GM21367 (cell line): ENCODE measurements at regions not wholly inside any gene's neighbourhood (a gene's known extent, or its start where the extent isn't known, plus 50 kb on each side); places are given as distances from the start of the nearest gene placed in this dataset.

Experiments
- ATAC-seq: cut with Tn5 transposase; IDR thresholded peaks from one replicate; pipeline ENCODE4 v1.9.1; 2021; ENCODE audit not compliant: unreplicated experiment

DNA sequence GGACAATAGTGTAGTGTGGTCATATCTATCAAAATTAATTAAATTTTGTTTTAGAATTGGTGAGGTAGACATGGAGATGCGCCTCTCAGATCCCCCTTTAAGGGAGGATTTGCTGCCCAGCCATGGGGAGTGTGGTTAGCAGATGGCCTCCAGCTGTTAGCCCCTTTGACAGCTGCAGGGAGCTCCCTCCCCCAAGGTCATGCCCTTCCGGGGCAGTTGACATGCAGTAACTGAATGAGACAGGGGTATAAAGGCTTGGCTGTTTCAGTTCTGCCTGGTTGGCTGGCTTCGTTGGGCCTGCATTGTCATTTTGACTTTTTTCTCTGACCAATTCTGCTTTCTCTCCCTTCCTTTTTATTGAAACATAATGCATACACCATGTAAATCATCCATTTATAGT is 291.5 kb upstream of the SRRM4 start:
- ATAC-seq = peak; percentile 74

DNA sequence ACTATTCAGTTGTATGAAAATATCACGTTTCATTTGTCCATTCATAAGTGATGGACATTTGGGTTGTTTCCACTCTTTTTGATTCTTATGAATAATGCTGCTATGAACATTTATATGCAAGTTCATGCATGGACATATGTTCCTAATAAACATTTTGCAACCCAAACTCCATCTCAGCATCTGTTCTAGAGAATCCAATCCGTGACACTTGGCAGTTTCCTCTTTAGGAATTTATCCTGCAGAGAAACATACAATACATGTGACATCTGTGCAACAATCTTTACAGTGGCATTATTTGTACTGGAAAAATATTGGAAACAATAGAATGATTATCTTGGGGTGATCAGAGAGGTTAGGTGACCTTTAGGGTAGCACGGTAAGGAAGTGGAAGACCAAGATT is 290.8 kb upstream of the SRRM4 start:
- no peak for ATAC-seq

DNA sequence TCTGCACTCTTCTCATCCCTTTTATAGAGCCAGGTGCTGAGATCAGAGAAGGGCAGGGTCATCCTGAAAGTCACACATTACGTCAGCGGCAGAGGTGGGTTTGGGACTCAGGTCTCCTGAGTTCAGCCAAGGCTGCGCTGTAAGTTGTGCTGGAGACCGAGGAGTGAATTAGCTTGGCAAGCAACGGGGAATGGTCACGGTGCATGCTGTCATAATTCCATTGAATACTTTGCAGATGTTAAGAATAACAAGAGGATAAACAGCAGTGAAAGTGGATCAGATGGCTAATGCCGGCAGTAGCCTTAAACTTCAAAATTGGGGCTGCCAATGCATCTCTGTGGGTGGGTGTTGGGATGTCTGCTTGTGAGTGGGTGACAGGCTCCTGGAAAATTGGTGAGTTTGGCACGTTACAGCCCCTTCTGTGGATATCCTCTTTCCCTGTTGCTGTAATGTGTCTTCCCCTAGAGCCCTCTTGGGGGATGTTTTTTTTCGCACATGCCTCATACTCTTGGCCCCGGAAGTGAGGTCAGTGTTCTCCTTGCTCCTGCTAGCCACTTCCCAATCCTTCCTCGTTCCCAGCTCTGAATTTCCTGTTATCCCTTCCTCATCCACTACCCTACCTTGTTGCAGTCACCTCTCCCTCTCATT is 287.1 kb upstream of the SRRM4 start:
- ATAC-seq = no peak

DNA sequence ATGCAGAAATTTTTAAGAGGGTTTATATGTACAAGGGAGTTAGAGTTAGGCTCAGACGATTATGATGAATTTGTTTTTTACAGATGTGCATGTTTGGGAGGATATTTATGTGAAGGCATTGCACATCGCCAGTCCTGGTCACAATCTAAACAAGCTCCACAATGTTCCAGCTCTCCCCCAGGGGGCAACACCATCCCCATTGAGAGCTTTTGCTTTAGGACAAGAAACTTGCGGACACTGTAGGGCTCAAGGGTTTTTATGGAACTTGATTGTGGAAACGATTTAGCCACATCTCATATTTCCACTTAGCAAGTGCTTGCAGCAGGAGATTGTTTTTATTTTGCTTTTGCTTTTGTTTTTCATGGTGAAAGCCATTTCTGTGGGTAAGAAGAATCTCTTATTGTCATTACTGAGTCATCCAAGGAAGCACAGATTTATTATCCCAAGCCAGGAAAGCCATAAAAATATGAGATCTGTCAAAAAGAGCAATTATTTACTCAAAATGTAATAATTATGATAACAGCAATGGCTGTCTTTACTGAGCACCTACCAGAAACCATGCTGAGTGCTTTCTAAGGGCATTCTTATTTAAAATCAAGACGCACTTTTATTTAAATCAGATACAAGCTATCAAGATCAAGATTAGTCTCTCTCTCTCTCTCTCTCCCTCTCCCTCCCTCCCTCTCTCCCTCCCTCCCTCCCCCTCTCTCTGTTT is 276.7 kb upstream of the SRRM4 start:
- no peak for ATAC-seq

DNA sequence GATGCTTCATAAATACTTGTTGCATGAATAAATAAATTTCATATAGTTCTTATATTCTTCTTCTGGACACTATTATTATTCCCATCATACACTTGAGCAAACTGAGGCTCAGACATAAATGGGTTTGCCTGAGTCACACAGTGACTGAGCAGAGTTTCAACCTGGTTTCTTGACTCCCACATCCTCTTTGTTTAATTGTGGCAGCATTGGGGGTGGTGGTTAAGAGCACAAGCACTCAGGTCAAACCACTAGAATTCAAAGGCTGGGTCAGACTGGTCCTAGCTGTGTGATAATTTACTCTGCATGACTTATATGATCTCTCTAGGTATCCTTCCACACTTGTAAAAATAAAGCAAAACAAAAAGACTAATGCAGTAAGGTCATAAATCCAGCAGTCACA is 274.9 kb upstream of the SRRM4 start:
- no peak for ATAC-seq

DNA sequence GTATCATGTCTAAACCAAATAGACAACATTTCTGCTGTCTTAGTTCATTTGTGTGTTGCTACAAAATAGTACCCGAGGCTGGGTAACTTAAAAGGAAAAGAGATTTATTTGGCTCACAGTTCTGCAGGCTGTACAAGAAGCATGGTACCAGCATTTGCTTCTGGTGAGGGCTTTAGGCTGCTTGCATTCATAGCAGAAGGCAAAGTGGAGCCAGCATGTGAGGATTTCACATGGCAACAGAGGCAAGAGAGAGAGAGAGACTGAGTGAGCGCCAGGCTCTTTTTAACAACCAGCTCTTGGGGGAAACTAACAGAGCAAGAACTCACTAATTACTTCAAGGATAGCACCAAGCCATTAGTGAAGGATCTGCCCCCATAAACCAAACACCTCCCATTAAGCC is 271.4 kb upstream of the SRRM4 start:
- no peak for ATAC-seq

DNA sequence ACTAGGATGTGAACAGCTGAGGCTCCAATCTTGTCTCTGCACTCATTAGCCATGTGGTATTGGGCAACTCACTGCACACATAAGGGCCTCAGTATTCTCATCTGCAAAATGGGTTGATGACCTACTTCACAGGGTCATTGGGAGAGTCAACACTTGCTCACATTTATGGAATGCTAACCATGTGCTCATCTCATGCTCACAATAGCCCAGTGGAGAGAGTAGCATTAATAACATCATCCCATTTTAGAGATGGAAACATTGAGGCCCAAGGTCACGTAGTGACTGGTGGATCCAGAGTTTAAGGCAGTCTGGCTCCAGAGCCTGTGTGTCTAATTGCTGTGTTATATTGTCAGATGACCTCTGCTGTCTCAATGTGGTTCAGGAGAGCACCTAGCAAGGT is 270.2 kb upstream of the SRRM4 start:
- ATAC-seq = no peak

DNA sequence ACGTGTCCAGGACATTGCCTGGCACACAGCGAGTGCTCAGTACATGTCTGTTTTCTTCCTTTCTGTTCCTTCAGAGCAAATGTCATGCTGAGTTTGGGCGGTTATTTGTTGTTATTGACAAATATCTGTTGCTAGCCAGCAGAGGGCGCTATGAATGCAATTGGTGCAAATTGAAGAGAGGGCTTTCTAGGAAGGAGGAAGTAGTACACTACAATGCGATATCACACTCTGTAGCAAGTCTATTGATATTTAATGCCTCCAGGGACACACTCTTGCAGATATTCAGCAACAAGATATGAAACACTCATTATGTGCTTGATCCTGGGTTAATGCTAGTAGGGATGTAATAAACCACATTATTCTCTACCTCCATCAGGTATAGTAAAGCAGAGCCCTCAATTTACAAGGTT is 267.3 kb upstream of the SRRM4 start:
- peak; percentile 57 for ATAC-seq

DNA sequence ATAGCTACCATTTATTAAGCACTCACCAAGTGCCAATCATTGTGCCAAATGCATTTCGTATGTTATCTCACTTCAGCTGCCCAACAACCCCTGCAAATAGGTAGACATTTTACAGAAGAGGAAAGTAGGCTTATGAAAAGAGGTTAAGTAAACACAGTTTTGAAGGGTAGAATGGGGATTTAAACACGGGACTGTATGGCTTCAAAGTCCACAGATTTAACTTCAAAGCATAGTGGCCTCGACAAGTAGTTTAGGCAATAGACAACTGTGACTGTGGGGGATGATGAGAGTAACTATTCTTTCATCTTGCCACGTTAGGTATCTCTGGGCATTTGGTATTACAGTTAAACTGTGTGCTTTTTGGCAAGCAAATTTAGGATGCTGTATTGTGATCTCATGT is 266.8 kb upstream of the SRRM4 start:
- ATAC-seq = no peak

DNA sequence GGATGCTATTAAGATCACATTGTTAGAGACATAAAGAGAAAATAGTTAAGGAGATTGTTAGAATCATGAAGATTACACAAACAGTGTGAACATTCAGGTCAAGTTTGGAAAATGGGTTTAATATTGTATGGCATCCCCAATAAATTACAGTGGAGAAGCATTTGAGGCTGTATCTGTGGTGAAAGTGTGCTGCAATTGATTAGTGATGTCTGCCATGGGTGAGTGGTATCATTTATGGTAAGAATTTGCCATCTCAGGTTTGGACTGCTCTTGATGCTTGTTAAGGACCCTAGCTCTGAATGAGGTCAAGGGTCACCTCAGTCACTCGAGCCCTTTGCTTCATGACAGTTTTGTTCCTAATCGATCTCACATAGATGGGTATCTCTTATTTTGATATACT is 265.7 kb upstream of the SRRM4 start:
- no peak for ATAC-seq

DNA sequence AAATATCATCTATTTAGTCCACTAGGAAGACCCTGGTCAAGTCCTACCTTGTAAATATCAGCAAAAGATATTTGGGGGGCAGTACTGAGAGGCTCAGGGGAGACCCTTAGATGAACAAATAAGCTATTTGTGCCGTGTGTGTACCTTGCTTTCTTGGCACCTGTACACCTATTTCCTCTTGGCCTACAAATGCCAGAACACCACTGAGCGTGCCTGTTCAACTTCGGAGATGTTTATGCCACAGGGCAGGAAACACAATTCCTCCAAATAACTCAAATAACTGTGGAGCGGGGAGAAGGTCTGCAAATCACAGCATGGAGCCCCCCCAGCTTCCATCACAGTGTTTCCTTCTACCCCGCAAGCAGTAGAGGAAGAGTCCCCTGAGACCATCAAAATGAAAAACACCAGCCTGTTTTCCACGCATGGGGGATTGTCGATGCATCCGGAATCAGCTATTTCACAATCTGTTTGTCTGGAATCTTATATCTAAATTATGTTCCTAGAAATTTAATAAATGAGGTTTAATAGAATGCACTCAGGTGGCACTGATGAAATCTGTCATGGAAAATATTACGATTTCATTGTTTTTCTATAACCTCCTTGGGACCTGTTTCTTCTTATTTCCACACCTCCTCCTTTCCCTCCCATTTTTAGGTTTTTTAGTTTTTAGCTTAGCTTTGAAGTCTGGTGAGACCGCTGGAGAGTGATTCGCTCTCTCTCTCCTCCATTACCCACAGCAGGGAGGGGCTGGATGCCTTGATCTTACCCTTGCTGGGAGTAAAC is 254.0 kb upstream of the SRRM4 start:
- no peak for ATAC-seq

DNA sequence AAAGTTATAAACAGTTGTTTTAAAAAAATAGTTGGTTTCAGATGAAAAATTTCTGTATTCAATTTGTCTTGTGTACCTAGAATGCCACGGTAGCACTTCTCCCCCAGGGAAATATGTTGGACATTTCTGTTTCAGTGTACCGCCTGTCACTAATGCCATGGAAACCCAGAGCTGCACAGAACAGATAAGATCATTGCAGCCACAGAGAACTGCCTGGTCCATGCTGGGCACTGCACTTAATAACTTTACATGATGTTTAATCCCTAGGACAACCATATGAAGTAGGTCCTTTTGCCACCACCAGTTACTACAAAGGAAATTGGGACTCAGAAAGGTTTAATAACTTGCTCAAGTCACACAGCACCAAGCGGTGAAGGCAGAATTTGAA is 253.4 kb upstream of the SRRM4 start:
- ATAC-seq = no peak

DNA sequence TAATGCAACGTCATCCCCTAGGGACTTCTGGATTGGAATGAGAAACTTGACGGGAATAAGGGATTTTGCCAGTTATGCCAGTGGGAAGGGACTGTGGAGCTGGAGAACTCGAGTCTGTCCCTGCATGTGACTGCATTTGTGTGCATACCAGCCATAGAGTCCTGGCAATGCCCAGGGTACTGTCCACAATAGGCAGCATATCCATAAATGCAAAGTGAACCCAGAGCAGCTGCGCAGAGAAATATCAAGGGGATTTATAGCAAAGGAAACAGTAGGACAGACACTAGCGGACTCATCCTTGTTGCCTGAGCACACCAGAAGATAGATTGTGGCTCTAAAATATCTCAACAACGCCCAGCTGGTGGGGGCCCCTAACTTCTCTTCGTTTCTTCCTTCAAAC is 247.1 kb upstream of the SRRM4 start:
- ATAC-seq = no peak

DNA sequence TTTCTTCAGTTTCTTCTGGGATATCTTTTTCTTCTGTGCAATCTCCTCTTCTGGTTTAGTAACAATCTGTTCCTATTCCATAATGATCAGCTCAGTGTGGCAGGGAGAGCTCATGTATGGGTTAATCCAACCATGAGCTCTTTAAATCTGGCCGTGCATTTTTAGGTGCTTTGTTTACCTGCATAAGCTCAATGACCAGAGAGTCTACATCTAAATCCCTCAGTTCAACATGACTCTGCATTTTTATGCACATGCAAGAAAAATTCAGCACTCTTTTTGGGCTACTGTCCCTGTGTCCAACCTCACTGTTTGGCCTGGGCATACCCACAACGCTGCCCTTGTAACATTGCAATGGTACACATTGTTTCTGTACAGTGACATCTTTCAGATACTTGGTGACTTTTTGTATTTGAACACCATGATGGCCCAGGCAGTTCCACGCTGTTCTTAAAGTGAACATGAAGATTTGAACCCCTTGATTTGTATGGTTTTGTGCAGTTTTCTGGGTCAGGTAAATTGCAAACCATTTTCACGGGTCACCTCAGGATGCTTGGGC is 243.3 kb upstream of the SRRM4 start:
- no peak for ATAC-seq

DNA sequence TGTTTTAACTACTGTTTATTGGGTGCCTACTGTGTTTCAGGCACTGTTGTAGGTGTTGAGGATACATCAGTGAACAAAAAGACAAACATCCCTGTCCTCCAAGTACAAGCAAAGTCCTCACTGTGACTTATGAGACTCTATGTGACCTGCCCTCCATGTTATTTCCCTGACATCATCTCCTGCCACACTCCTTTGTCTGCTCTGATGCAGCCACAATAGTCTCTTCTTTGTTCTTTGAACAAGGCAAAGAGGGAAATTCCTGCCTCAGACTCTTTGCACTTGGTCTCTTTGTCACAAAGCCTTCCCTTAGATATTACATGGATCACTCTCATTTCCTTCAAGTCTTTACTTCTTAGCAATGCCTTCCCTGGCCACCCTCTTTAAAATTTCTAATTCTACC is 240.1 kb upstream of the SRRM4 start:
- ATAC-seq = no peak

DNA sequence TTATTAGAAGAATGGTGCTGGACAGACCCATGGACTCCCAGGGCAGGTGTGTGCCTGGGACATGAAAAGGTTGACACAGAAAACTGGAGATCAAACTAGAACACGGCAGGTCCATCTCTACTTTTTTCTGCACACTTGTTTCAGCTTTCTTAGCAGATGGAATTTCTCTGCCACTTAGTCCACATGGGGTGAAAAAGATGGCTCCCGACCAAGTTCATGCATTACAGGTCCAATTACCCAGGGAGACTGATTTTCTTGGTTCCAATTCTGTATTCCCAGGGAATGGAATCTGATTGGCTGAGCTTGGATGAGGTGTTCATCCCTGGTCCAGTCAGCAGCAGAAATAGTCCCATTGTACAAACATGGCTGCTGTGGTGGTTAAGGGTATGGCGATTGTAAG is 238.9 kb upstream of the SRRM4 start:
- no peak for ATAC-seq

DNA sequence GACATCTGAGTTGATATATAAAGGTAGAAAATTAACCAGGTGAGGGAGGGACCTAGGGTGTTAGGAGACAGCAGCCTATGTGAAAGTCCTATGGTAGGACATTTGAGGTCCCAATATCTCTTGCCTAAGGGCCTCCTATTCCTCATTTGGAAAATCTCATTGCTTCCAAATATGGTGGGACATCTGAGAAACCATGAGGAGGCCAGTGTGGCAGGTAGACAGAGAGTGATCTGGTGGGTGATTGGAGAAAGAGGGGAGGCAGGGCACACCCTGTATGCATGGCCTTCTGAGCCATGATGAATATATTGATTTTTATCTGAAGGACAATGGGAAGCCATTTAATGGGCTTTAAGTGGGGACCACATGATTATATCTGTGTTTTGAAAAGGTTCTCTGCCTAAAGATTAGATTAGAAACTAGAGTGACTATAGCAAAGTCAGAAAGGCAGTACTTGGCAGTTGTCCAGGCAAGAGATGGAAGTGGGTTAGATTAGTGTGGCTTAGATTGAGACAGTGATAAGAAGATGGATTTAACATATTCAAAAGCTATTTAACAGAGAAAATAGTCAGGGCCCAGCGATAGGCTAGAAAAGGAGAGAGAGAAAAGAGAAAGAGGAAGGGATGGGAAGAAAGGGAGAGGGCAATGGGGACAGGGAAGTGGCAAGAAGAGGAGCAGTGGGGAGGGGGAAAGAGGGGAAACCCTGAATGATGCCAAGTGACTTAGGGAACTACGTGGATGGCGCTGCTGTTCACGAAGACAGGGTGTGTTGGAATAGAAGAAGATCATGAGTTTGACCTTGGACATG is 237.2 kb upstream of the SRRM4 start:
- ATAC-seq = no peak

DNA sequence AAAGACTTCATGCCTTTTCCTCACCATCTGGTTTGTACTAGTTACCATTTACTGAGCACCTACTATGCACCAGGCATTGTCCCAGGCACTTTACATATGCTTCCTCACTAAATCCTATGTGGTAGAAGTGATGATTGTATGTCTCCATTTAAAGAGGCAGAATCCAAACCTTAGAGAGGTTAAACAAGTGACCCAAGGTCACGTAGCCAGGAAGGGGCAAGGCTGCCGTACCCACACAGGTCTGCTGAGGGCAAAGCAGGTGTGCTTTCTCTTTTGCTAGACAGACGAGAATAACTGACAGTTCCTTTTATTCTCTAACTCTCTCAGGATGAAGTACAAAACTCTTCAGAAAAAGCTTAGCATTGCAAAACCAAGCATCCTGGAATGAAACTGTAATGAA is 235.2 kb upstream of the SRRM4 start:
- ATAC-seq = no peak

DNA sequence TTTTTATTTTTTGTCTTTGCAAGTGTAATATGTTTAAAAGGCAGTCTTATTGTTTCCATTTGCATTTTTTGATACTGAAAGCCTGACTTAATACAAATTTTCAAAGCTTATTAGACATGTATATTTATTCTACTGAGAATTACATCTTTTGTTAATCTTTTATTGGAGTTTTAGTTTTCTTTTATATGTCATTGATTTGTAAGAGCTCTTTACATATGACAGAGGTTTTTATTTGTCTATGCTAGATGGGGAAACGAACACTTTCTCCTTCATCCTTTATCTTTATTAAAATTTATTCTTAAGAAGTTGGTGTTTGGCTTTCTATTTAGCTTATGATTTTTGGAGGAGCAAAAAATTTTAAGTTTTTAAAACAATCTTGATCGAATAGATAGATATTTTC is 234.4 kb upstream of the SRRM4 start:
- no peak for ATAC-seq

DNA sequence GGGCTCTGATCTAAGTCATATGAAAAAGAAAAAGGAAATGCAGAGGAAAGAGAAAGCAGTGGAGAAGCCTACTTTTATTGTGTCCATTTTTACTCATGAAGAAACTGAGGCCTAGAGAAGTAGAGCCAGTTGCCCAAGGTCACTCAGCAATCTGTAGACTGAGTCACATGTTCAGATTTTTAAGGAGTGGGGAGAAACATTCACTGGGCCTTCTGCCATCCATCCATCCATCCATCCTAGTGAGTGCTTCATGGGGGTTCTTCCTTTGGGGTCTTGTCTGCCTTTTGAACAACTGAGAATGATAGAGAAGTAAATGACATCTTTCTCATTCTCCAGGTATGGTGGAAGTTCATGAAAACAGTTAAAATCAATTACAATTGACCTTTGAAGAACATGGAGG is 233.6 kb upstream of the SRRM4 start:
- ATAC-seq = no peak
